NCI-H345 treated with DMSO at 0.1 percent for 48 hours (cell line): ENCODE measurements at regions not wholly inside any gene's neighbourhood (a gene's known extent, or its start where the extent isn't known, plus 50 kb on each side); places are given as distances from the start of the nearest gene placed in this dataset.

Experiments used
- DNase-seq: peaks from one replicate; lab custom pipeline; 2025; ENCODE audit not compliant: unreplicated experiment; lab: John Stamatoyannopoulos, UW

DNA sequence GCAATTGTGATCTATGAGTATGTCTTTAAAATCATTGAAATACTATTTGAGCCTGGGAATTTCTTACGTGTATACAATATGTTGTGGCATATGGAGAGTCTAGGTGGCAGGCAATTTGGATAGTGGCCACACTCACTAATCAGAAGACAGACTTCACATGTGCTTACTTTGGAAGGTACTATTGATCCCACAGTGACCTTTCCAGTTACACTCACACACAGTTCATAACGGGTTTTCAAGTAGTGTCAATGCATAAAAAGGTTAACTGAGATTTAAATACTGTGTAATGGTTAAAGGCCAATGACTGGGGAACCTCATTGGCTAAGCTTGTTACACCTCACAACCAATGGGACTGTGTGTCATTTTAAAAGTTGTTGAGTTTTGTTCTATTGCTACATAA lies 783.2 kb downstream of the RPA4 start:
- DNase-seq = no peak

GRCh38 chrX:97668126-97668525 lies 784.4 kb downstream of the RPA4 start:
- no peak for DNase-seq

DNA sequence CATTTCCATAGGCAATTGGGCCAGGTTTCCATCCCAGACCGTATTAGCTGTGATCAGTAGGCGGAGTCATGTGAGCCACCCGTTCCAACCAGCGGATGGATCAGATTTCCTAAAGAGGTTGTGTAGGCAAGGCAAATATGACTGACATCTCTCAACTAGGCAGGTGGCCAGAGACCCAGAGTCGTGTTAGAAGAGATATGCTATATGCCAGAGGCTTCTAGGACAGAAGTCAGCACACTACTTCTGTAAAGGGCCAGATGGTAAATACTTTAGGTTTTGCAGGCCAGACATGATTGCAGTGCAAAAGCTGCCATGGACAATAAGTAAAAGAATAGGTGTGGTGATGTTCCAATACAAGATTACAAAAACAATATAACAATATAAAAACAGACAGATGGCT lies 788.4 kb downstream of the RPA4 start:
- peak; percentile 93 for DNase-seq

DNA sequence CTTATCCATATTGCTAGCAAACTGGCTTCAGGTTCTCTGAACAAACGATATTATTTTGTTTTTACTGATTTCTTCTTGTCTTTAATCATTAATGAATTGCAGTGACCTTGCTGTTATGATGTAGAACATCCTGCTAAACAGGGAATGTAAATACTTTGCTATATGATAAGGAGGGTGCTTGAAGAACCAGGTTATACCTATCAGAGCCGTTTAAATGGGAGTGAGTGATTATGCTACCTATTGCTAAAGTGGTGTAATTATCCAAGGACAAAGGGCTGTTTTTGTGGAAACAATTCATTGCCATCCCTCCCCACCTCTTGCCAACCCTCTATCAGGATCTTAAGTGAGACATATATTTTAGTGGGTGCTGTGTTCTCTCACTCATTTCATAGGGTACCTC lies 788.9 kb downstream of the RPA4 start:
- DNase-seq = peak; percentile 93

- DNase-seq = no peak
These were observed 789.4 kb downstream of the RPA4 start for GRCh38 chrX:97673135-97673534.

DNA sequence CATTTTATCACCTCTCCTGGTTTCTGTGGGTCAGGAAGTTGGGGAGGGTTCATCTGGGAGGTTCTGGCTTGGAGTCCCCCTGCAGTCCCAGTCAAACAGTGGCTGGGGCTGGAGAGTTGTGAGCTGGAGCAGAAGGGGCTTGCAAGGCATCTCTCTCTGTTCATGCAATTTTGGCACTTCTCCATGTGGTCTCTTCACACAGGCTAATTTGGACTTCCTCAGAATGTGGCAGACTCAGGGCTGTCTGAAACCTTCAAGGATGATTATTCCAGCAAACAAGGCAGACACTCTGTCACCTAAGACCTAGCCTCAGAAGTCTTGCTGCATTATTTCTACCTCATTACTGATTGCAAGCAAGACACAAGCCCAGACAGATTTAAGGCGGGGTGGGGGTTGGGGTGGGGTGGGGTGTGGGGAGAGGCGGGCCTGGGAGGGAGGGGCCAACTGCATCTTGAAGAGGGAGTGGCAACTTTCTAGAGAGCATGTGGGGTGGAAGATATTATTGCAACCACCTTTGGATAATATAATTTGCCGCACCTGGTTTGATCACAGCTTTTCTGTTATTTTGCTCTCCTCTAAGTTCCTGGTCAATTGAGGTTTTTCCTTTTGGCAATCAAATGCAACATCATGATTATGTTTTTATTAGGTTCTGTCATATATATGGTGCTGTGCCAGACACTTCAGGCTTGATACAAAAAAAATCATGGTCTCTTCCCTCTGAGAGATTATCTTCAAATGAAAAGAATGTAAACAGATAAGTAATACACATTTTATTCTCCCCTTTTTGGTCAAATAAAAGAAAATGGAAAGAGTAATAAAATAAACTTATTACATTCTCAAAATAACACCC lies 799.5 kb downstream of the RPA4 start:
- no peak for DNase-seq

- no peak for DNase-seq
These were observed 802.0 kb downstream of the RPA4 start for GRCh38 chrX:97685753-97686152.

GRCh38 chrX:97691901-97692455 lies 808.3 kb downstream of the RPA4 start:
- DNase-seq = no peak

GRCh38 chrX:97692575-97692974 lies 808.9 kb downstream of the RPA4 start:
- no peak for DNase-seq

DNA sequence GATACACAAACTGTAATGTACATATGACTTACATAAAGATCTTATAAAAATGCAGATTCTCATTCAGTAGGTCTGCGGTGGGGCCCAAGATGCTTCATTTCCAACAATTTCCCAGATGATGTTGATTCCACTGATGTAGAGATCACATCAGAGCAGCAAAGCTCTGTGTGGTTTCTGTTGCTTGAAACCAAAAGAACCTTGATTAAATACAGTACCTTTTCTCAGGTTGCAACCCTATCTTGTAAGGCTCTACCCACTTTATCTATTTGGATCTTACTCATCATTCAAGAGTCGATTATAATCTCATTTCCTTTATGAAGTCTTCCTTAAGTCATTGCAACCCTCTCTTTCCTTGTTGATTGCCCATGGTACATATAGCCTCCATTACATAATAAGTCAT lies 816.8 kb downstream of the RPA4 start:
- no peak for DNase-seq

GRCh38 chrX:97704474-97704873 lies 820.8 kb downstream of the RPA4 start:
- DNase-seq = no peak

GRCh38 chrX:97704881-97705280 lies 821.2 kb downstream of the RPA4 start:
- DNase-seq = no peak

DNA sequence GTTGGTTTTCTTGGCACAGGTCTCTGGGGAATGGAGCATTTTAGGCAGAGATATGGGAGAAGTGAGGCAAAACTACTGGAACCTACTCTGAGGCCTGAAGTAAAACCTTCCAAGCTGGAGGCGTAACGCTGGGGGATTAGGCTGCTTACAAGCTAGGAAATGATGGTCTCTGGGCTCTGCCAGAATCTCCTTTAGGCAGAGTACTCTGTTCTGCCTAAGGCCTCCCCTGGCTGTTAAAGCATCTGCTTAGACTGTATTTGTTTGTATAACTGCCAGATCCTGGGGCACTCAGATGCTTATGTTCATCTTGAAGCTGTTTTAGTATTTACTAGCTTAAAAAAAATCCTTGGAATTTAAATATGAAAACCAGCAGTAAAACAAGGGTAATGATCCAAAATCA lies 822.2 kb downstream of the RPA4 start:
- DNase-seq = no peak

GRCh38 chrX:97714072-97714471 lies 830.4 kb downstream of the RPA4 start:
- no peak for DNase-seq

DNA sequence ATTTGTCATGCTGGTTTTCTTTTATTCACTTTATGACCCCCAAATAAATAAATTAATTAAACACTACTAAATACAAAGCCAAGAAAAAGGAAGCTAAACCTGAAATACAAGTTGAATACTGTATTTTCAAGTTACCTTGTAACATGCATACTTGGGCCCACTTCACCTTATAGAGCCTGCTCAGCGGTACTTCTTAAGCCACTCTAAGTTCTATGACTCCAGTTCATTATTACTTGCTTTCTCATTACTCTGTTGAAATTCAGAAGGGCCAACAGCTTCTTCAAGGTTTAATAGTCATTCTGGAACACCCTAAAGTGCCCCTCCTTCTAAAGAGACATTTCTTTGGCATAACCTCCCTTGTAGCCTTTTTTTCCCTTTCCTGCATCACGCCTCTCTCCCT lies 844.5 kb downstream of the RPA4 start:
- DNase-seq = no peak

DNA sequence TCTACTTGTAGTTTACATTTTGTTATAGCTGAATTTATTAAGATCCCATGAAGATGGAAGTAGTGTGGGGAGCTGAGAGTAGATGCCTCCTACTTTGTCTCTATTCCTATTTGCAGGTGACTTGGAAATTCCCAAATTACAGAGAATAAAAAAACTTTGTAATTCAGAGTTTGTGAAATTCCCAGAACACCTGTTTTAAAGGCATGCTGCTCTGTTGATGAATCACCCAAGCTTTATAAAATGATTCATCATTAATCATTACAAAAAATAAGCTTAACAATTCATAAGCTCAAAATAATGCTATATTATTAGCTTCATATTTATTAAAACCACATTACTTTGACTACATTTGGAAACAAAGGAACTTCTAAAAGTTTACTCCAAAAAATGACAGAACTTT lies 856.3 kb downstream of the RPA4 start:
- DNase-seq = no peak

DNA sequence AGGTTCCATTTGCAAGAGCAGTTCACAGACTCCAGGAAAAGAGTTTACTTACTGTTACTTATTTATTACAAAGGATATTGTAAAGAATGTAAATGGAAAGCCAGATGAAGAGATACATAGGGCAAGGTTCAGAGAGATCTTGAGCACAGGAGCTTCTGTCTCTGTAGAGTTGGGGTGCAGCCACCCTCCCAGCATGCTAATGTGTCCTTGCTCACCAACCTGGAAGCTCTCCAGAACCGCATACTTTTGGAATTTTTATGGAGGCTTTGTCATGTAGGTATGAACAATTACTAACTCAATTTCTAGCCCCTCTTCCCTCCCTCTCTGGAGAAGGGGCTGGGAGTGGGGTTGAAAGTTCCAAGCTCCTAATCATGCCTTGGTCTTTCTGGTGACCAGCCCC lies 857.2 kb downstream of the RPA4 start:
- DNase-seq = no peak

DNA sequence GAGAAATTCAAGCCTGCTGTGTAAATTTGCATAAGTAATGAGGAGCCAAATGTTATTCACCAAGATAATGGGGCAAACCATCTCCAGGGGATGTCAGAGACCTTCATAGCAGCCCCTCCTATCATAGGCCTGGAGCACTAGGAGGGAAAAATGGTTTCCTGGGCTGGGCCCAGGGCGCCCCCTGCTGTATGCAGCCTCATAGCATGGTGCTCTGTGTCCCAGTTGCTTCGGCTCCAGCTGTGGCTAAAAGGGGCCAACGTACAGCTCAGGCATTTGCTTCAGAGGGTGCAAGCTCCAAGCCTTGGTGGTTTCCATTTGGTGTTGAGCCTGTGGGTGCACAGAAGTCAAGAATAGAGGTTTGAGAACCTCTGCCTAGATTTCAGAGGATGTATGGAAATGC lies 859.3 kb downstream of the RPA4 start:
- DNase-seq = no peak

DNA sequence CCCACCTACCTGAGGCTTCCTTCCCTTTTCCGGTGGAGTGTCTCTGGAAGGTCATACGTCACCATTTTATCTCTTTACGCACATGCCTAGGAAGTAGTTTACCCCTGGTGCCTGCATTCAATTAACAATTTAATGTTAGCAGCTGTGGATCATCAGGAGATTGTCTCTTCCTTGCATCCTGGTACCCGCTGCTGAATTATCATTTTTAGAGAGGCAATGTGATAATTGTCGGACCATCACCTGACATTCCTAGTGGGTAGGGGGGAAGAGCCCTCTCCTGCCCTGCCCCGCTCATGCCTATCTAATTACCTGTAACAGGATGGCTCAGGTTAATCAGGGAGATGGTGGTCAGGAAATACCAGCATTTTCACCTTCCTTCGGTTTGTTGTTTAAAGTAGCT lies 863.6 kb downstream of the RPA4 start:
- no peak for DNase-seq

DNA sequence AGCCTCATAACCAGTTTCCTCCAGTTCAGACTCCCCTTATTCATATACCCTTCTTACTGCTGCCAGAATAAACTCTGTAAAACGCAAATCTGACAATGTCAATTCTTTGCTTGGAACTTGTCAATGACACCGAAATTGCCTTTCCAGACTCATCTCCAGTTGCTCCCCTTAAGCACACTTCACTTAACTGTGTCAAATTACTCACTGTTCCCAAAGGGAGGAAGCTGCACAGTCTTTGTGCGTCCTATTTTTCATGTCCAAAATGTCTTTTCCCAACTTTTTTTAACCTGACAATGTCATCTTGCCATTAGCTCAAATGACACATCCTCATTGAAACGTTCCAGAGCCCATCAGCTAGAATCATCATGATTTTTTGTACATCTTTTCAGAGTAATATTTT lies 867.3 kb downstream of the RPA4 start:
- no peak for DNase-seq

GRCh38 chrX:97751735-97752134 lies 868.0 kb downstream of the RPA4 start:
- no peak for DNase-seq

- DNase-seq = no peak
These were observed 873.2 kb downstream of the RPA4 start for GRCh38 chrX:97756879-97757278.

DNA sequence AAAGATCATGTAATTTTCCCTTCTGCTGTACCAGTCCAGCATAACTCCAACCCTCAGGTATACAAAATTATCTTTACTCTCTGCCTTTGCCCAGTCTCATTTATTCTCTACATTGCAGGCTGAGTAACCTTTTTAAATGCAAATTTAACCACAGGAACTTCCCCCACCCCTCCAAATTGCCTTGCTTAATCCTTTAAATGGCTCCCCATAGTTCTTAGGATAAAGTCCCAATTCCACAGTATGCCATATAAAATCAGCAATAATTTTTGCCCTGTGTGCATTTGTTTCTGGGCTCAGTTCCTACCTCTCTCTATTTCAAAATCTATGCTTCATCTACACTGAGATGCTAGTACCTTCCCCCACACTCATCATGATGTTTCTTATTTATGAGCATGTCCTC lies 879.7 kb downstream of the RPA4 start:
- DNase-seq = no peak
